ENCODE measurements at regions not wholly inside any gene's neighbourhood (a gene's known extent, or its start where the extent isn't known, plus 50 kb on each side); places are given as distances from the start of the nearest gene placed in this dataset.

DNA sequence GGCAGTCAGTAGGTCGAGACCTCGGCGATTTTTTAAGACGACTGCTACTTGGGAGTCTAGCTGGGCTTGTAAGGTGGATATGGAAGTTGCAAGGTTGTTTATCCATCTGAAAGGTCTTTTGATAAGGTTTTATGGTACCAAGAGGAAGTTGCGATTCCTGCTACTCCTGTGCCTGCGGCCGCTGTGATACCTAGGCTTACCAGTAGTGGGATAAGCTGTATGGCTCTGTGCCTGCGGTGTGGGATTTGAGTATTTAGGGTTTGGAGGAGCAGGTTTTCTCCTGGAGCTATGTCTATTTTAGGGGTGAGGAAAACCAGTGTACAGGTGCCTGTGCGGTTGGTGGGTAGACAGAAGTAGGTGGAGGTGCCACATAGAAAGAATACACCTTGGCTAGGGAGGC is 1059.8 kb downstream of the SI start:
- TF ChIP-seq EP300 (IDR thresholded peaks at IDR 0.05) (no peak), POLR2A (IDR thresholded peaks at IDR 0.05; ENCODE audit: low read depth) (no peak), CTCF (IDR thresholded peaks at IDR 0.05) (no peak)
